Keratinocyte (primary cell): ENCODE measurements at regions not wholly inside any gene's neighbourhood (a gene's known extent, or its start where the extent isn't known, plus 50 kb on each side); places are given as distances from the start of the nearest gene placed in this dataset.

Experiments
- EZH2 ChIP-seq: IDR thresholded peaks from one replicate; pipeline ENCODE4 v1.6.1; 2012; ENCODE audit warnings: inconsistent platforms, mild to moderate bottlenecking, low read length, moderate library complexity
- TF ChIP-seq, protein P1 (sequence below), 3 experiments: IDR thresholded peaks in 1 of 3; conservative IDR thresholded peaks in 1 of 3; optimal IDR thresholded peaks in 1 of 3; 2 replicates in 2 of 3; 3 replicates in 1 of 3; pipeline versions ENCODE3 to v1.5.1; 2011; ENCODE audit warnings: low read length in 3 of 3, mild to moderate bottlenecking in 3 of 3, moderate library complexity in 2 of 3, control low read depth in 1 of 3, inconsistent platforms in 1 of 3; ENCODE audit not compliant: insufficient read depth in 2 of 3; ENCODE audit errors: extremely low read depth in 1 of 3

DNA sequence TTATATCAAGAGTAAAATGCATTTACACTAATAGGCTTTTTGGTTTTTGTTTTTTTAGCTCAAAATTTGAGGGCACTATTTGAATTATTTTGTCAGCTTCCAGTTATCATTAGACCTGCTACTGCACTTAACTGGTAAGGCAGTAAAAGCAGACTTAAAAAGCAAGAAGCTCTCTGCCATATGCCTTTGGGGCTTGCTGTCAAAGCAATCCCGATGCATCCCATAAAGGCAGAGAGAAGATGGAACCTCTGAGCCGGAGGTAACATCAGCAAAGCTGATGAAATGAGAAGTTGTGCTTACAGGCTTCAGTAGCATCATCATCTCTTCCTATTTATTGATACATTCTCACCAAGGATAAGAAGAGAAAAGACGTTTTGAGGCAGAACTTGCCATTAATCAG lies 1414.3 kb upstream of the CDH6 start:
- TF ChIP-seq, protein P1, sequence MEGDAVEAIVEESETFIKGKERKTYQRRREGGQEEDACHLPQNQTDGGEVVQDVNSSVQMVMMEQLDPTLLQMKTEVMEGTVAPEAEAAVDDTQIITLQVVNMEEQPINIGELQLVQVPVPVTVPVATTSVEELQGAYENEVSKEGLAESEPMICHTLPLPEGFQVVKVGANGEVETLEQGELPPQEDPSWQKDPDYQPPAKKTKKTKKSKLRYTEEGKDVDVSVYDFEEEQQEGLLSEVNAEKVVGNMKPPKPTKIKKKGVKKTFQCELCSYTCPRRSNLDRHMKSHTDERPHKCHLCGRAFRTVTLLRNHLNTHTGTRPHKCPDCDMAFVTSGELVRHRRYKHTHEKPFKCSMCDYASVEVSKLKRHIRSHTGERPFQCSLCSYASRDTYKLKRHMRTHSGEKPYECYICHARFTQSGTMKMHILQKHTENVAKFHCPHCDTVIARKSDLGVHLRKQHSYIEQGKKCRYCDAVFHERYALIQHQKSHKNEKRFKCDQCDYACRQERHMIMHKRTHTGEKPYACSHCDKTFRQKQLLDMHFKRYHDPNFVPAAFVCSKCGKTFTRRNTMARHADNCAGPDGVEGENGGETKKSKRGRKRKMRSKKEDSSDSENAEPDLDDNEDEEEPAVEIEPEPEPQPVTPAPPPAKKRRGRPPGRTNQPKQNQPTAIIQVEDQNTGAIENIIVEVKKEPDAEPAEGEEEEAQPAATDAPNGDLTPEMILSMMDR (optimal IDR thresholded peaks at IDR 0.05 in 1 of 3, IDR thresholded peaks at IDR 0.05 in 1 of 3, conservative IDR thresholded peaks at IDR 0.05 in 1 of 3; ENCODE audit: extremely low read depth in 1 of 3, insufficient read depth in 2 of 3, low read length in 3 of 3), result no peak
- TF ChIP-seq EZH2, result no peak
